PC-3 (cell line): ENCODE measurements at regions not wholly inside any gene's neighbourhood (a gene's known extent, or its start where the extent isn't known, plus 50 kb on each side); places are given as distances from the start of the nearest gene placed in this dataset.
"Not testable (repeated sequence)": the region's sequence is repeated elsewhere in the genome, so short reads cannot be mapped to it uniquely, and the experiment has no call there.

ENCODE experiments used
- CTCF ChIP-seq: fragments of 300-600 bp; sonication (generic); conservative IDR thresholded peaks from 2 replicates; pipeline ENCODE4 v1.5.1; 2017; ENCODE audit warnings: antibody characterized with exemption, low read depth, mild to moderate bottlenecking, low read length
- EZH2 ChIP-seq: fragments of 300-600 bp; sonication (generic); IDR thresholded peaks from one replicate; pipeline ENCODE4 v1.6.1; 2017; ENCODE audit warnings: antibody characterized with exemption, mild to moderate bottlenecking, low read length; ENCODE audit not compliant: unreplicated experiment
- EZH2phosphoT487 ChIP-seq: fragments of 300-600 bp; sonication (generic); IDR thresholded peaks from 2 replicates; pipeline ENCODE4 v1.6.1; 2018; ENCODE audit warnings: mild to moderate bottlenecking, antibody characterized with exemption, low read length, borderline replicate concordance

- not testable (repeated sequence) for TF ChIP-seq CTCF, EZH2phosphoT487, EZH2
Observed at GRCh38 chr7:9075774-9076173, 642.4 kb downstream of the NXPH1 start.
